K562 (cell line): ENCODE measurements at regions not wholly inside any gene's neighbourhood (a gene's known extent, or its start where the extent isn't known, plus 50 kb on each side); places are given as distances from the start of the nearest gene placed in this dataset.

Source experiments
- ATAC-seq: fragments of 200-7000 bp; cut with Tn5 transposase; 3 replicates; pipeline ENCODE4 v1.9.1; 2020; ENCODE audit warnings: moderate library complexity
- BruUV-seq: library from RNA; stranded (reverse); fragments of 400-500 nt; replicated peaks from 2 replicates; lab custom pipeline; 2021; lab: Mats Ljungman, UMichigan
- CTCF ChIA-PET: fragments of 300-600 bp; formaldehyde crosslinking; extraction: SDS; loops from one replicate; lab custom pipeline; 2021; ENCODE audit warnings: low intra/inter-chr PET ratio; lab: Yijun Ruan, JAX
- POLR2A ChIA-PET: fragments of 300-600, 350-650 bp; sonication (Branson Sonifier 250); formaldehyde crosslinking; extraction: SDS; loops from one replicate; lab custom pipeline; 2021; ENCODE audit warnings: antibody characterized with exemption, inconsistent platforms; lab: Yijun Ruan, JAX
- DNase-seq, 4 experiments: peaks; one replicate each; pipeline versions ENCODE4 v3.0.0 to v3.0.0-alpha.2; 2011 to 2018; ENCODE audit warnings: low spot score in 3 of 4, mixed read lengths in 3 of 4; ENCODE audit errors: extremely low read depth in 1 of 4
- FAIRE-seq: peaks from 2 replicates; lab custom pipeline; 2011; peaks lifted over from hg19 to GRCh38; lab: Jason Lieb, UNC
- H2AFZ ChIP-seq: 2 replicates; pipeline ENCODE4 v1.6.0; 2011; ENCODE audit warnings: low read depth, low read length, control low read depth, inconsistent platforms
- H3K27ac ChIP-seq: fragments of 200-600 bp; 3 replicates; pipeline ENCODE4 v1.8.0; 2011; ENCODE audit warnings: low read depth, mild to moderate bottlenecking, control low read depth, inconsistent platforms, low read length, moderate library complexity, mixed read lengths; ENCODE audit errors: extremely low read depth
- H3K27me3 ChIP-seq, 2 experiments: fragments of 300-600 bp in 1 of 2; 2 replicates in 1 of 2; 3 replicates in 1 of 2; pipeline versions ENCODE4 v1.6.0 to v1.8.0; 2011; ENCODE audit warnings: inconsistent platforms in 2 of 2, low read length in 2 of 2, mild to moderate bottlenecking in 1 of 2, mixed read lengths in 1 of 2, moderate library complexity in 1 of 2; ENCODE audit not compliant: control insufficient read depth in 2 of 2, insufficient read depth in 2 of 2
- H3K36me3 ChIP-seq: fragments of 300-600 bp; 3 replicates; pipeline ENCODE4 v1.8.0; 2011; ENCODE audit warnings: mild to moderate bottlenecking, low read length, inconsistent platforms; ENCODE audit not compliant: control insufficient read depth, insufficient read depth
- H3K4me1 ChIP-seq, 2 experiments: fragments of 200-600 bp in 1 of 2; replicated peaks in 1 of 2; 2 replicates in 1 of 2; 3 replicates in 1 of 2; pipeline versions ENCODE4 v1.5.1 to v1.8.0; 2011; ENCODE audit warnings: inconsistent platforms in 2 of 2, low read length in 2 of 2, mild to moderate bottlenecking in 1 of 2, mixed read lengths in 1 of 2, moderate library complexity in 1 of 2; ENCODE audit not compliant: control insufficient read depth in 2 of 2, insufficient read depth in 2 of 2
- H3K4me2 ChIP-seq: 2 replicates; pipeline ENCODE4 v1.6.1; 2011; ENCODE audit warnings: low read length, control low read depth, inconsistent platforms, mixed read lengths; ENCODE audit not compliant: insufficient read depth
- H3K4me3 ChIP-seq: fragments of 200-600 bp; sonication (generic), shearing (Covaris generic); 2 replicates; pipeline ENCODE4 v1.5.1; 2016; ENCODE audit warnings: control low read depth, inconsistent platforms
- H3K79me2 ChIP-seq: fragments of 200-600 bp; 3 replicates; pipeline ENCODE4 v1.8.0; 2011; ENCODE audit warnings: low read length, inconsistent platforms; ENCODE audit not compliant: control insufficient read depth, insufficient read depth
- H3K9ac ChIP-seq, 2 experiments: 2 replicates each; pipeline versions ENCODE4 v1.6.0 to v1.6.1; 2011; ENCODE audit warnings: low read depth in 2 of 2, low read length in 2 of 2, control low read depth in 1 of 2, inconsistent platforms in 1 of 2, mild to moderate bottlenecking in 1 of 2, mixed read lengths in 1 of 2; ENCODE audit not compliant: insufficient read depth in 1 of 2
- H3K9me1 ChIP-seq: one replicate; pipeline ENCODE4 v1.6.0; 2011; ENCODE audit warnings: inconsistent platforms, mild to moderate bottlenecking, low read length, moderate library complexity; ENCODE audit not compliant: control insufficient read depth, insufficient read depth
- H3K9me3 ChIP-seq: replicated peaks from 2 replicates; pipeline ENCODE4 v1.5.1; 2011; ENCODE audit warnings: low read depth, low read length, inconsistent platforms; ENCODE audit not compliant: control insufficient read depth, insufficient read depth
- H4K20me1 ChIP-seq: replicated peaks from 2 replicates; pipeline ENCODE4 v1.6.1; 2011; ENCODE audit warnings: low read length, inconsistent platforms, mixed read lengths; ENCODE audit not compliant: control insufficient read depth, insufficient read depth
- CREBBP ChIP-seq: IDR thresholded peaks from one replicate; pipeline ENCODE4 v1.6.1; 2012; ENCODE audit warnings: low read depth, mild to moderate bottlenecking, control low read depth, inconsistent platforms, low read length
- DNMT1 ChIP-seq: fragments of 450-650 bp; IDR thresholded peaks from 2 replicates; pipeline ENCODE4 v1.6.1; 2016; ENCODE audit warnings: antibody characterized with exemption, mild to moderate bottlenecking
- NFIC ChIP-seq: fragments of 450-650 bp; IDR thresholded peaks from 2 replicates; pipeline ENCODE4 v1.6.1; 2017; ENCODE audit warnings: mild to moderate bottlenecking, inconsistent platforms
- PHB ChIP-seq: fragments of 250-450 bp; sonication (Bioruptor Pico); IDR thresholded peaks from 2 replicates; pipeline ENCODE4 v1.5.0; 2021
- RFX5 ChIP-seq: IDR thresholded peaks from 2 replicates; pipeline ENCODE4 v1.6.1; 2011; ENCODE audit warnings: low read depth, mild to moderate bottlenecking, improper control_type of control experiment, low read length
- RFX7 ChIP-seq: fragments of 250-450 bp; sonication (Bioruptor Pico); IDR thresholded peaks from 2 replicates; pipeline ENCODE4 v1.5.1; 2021; ENCODE audit warnings: mild to moderate bottlenecking
- WGBS: fragments of 100-300 bp; shearing (Covaris generic); methylation state at CpG from one replicate; pipeline ENCODE4 v1.1.6; 2016; ENCODE audit warnings: low coverage, mixed read lengths; ENCODE audit not compliant: insufficient coverage; ENCODE audit errors: missing lambda C conversion rate; 5-methylcytosine and 5-hydroxymethylcytosine counted together
- in situ Hi-C: fragments of 300-500 bp; cut with MboI; formaldehyde crosslinking; loops from 4 replicates; pipeline ENCODE4 v1.15.0; 2018; ENCODE audit warnings: inconsistent platforms, mixed read lengths
- intact Hi-C: fragments of 100-400 bp; cut with micrococcal nuclease; formaldehyde crosslinking; loops from 2 replicates; pipeline ENCODE4 v1.14.2; 2022
- TF ChIP-seq, protein P1 (sequence below): fragments of 450-650 bp; IDR thresholded peaks from 2 replicates; pipeline ENCODE4 v1.7.0; 2016; ENCODE audit warnings: borderline replicate concordance
- TF ChIP-seq, protein P2 (sequence below): fragments of 250-450 bp; sonication (Bioruptor Pico); IDR thresholded peaks from 2 replicates; pipeline ENCODE4 v1.9.0; 2021; ENCODE audit warnings: mild to moderate bottlenecking, inconsistent platforms
- TF ChIP-seq, protein P3 (sequence below): fragments of 450-650 bp; IDR thresholded peaks from 2 replicates; pipeline ENCODE4 v1.6.1; 2018; ENCODE audit warnings: mild to moderate bottlenecking, low read depth; ENCODE audit not compliant: partially characterized antibody
- TF ChIP-seq, protein P4 (sequence below): fragments of 250-450 bp; sonication (Bioruptor Pico); IDR thresholded peaks from 2 replicates; pipeline ENCODE4 v1.5.0; 2021; ENCODE audit warnings: mild to moderate bottlenecking, borderline replicate concordance
- TF ChIP-seq, protein P5 (sequence below), 2 experiments: fragments of 200-800 bp in 1 of 2; sonication (Bioruptor generic) in 1 of 2; sonication (generic) in 1 of 2; formaldehyde crosslinking in 1 of 2; IDR thresholded peaks in 1 of 2; conservative IDR thresholded peaks in 1 of 2; 2 replicates each; pipeline versions ENCODE4 v1.5.0 to v1.6.1; 2016 to 2020; ENCODE audit warnings: missing compliant biosample characterization in 1 of 2, missing genetic modification characterization in 1 of 2, missing genetic modification reagents in 1 of 2

DNA sequence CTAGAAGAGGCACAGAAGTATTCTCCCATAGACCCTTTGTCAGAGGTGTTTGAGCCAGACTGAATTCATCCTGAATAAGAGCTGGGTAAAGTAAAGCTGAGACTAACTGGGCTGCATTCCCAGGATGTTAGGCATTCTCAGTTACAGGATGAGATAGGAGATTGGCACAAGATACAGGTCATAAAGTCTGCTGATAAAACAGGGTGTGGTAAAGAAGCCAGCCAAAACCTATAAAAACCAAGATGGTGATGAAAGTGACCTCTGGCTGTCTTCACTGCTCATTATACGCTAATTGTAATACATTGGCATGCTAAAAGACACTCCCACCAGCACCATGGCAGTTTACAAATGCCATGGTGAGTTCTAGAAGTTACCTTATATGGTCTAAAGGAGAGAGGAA, 364.9 kb upstream of the TMEFF2 start:
- no peaks in the 10 kb centered on the region for H3K9me1 ChIP-seq
- no peaks in the 10 kb centered on the region for H3K36me3 ChIP-seq
- ChIA-PET CTCF (no interaction called here), POLR2A (no interaction called here)
- intact Hi-C loops: no loop called here
- H3K27ac ChIP-seq: no peak overlapping the region
- H3K9ac ChIP-seq: no peak overlapping the region
- no peak overlapping the region for H3K4me3 ChIP-seq
- WGBS: 0% methylated on average over 1 of the region's 1 CpG
- H3K9me3 ChIP-seq: no peaks in the 10 kb centered on the region
- DNase-seq: no peak
- no peaks in the 10 kb centered on the region for H3K79me2 ChIP-seq
- no peak for FAIRE-seq
- H3K4me1 ChIP-seq: no peaks in the 10 kb centered on the region
- ATAC-seq: no peak
- H3K27me3 ChIP-seq: no peaks in the 10 kb centered on the region
- H2AFZ ChIP-seq: no peak overlapping the region
- H3K4me2 ChIP-seq: no peak overlapping the region
- in situ Hi-C loops: no loop called here
- no TSS peak for BruUV-seq
- no peaks in the 10 kb centered on the region for H4K20me1 ChIP-seq
- TF ChIP-seq, protein P1, sequence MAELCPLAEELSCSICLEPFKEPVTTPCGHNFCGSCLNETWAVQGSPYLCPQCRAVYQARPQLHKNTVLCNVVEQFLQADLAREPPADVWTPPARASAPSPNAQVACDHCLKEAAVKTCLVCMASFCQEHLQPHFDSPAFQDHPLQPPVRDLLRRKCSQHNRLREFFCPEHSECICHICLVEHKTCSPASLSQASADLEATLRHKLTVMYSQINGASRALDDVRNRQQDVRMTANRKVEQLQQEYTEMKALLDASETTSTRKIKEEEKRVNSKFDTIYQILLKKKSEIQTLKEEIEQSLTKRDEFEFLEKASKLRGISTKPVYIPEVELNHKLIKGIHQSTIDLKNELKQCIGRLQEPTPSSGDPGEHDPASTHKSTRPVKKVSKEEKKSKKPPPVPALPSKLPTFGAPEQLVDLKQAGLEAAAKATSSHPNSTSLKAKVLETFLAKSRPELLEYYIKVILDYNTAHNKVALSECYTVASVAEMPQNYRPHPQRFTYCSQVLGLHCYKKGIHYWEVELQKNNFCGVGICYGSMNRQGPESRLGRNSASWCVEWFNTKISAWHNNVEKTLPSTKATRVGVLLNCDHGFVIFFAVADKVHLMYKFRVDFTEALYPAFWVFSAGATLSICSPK: no peak
- TF ChIP-seq RFX5 (no peak), CREBBP (no peak), RFX7 (CRISPR knock-in tag) (no peak), PHB (CRISPR knock-in tag) (no peak), NFIC (no peak), DNMT1 (no peak)
- TF ChIP-seq, protein P2, sequence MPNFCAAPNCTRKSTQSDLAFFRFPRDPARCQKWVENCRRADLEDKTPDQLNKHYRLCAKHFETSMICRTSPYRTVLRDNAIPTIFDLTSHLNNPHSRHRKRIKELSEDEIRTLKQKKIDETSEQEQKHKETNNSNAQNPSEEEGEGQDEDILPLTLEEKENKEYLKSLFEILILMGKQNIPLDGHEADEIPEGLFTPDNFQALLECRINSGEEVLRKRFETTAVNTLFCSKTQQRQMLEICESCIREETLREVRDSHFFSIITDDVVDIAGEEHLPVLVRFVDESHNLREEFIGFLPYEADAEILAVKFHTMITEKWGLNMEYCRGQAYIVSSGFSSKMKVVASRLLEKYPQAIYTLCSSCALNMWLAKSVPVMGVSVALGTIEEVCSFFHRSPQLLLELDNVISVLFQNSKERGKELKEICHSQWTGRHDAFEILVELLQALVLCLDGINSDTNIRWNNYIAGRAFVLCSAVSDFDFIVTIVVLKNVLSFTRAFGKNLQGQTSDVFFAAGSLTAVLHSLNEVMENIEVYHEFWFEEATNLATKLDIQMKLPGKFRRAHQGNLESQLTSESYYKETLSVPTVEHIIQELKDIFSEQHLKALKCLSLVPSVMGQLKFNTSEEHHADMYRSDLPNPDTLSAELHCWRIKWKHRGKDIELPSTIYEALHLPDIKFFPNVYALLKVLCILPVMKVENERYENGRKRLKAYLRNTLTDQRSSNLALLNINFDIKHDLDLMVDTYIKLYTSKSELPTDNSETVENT (CRISPR knock-in tag): no peak
- TF ChIP-seq, protein P3, sequence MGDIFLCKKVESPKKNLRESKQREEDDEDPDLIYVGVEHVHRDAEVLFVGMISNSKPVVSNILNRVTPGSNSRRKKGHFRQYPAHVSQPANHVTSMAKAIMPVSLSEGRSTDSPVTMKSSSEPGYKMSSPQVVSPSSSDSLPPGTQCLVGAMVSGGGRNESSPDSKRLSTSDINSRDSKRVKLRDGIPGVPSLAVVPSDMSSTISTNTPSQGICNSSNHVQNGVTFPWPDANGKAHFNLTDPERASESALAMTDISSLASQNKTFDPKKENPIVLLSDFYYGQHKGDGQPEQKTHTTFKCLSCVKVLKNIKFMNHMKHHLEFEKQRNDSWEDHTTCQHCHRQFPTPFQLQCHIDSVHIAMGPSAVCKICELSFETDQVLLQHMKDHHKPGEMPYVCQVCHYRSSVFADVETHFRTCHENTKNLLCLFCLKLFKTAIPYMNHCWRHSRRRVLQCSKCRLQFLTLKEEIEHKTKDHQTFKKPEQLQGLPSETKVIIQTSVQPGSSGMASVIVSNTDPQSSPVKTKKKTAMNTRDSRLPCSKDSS: no peak
- TF ChIP-seq, protein P4, sequence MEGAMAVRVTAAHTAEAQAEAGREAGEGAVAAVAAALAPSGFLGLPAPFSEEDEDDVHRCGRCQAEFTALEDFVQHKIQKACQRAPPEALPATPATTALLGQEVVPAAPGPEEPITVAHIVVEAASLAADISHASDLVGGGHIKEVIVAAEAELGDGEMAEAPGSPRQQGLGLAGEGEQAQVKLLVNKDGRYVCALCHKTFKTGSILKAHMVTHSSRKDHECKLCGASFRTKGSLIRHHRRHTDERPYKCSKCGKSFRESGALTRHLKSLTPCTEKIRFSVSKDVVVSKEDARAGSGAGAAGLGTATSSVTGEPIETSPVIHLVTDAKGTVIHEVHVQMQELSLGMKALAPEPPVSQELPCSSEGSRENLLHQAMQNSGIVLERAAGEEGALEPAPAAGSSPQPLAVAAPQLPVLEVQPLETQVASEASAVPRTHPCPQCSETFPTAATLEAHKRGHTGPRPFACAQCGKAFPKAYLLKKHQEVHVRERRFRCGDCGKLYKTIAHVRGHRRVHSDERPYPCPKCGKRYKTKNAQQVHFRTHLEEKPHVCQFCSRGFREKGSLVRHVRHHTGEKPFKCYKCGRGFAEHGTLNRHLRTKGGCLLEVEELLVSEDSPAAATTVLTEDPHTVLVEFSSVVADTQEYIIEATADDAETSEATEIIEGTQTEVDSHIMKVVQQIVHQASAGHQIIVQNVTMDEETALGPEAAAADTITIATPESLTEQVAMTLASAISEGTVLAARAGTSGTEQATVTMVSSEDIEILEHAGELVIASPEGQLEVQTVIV (CRISPR knock-in tag): no peak
- TF ChIP-seq, protein P5, sequence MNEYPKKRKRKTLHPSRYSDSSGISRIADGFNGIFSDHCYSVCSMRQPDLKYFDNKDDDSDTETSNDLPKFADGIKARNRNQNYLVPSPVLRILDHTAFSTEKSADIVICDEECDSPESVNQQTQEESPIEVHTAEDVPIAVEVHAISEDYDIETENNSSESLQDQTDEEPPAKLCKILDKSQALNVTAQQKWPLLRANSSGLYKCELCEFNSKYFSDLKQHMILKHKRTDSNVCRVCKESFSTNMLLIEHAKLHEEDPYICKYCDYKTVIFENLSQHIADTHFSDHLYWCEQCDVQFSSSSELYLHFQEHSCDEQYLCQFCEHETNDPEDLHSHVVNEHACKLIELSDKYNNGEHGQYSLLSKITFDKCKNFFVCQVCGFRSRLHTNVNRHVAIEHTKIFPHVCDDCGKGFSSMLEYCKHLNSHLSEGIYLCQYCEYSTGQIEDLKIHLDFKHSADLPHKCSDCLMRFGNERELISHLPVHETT (CRISPR knock-in tag; conservative IDR thresholded peaks at IDR 0.05 in 1 of 2, IDR thresholded peaks at IDR 0.05 in 1 of 2): no peak
